Neural cell (in vitro differentiated cells): ENCODE measurements at regions not wholly inside any gene's neighbourhood (a gene's known extent, or its start where the extent isn't known, plus 50 kb on each side); places are given as distances from the start of the nearest gene placed in this dataset.

Experiments used
- H2AFZ ChIP-seq: fragments of 200-600, 300-800 bp; sonication (generic), shearing (Covaris generic); 2 replicates; pipeline ENCODE4 v1.6.0; 2014; ENCODE audit warnings: low read depth, mild to moderate bottlenecking, antibody characterized with exemption, low read length, moderate library complexity
- H3F3A ChIP-seq: fragments of 200-600 bp; shearing (Covaris generic); 2 replicates; pipeline ENCODE4 v1.6.1; 2016; ENCODE audit warnings: mild to moderate bottlenecking, moderate library complexity, mixed read lengths, antibody characterized with exemption, low read length; ENCODE audit not compliant: insufficient read depth, poor library complexity, severe bottlenecking
- H3K27ac ChIP-seq: fragments of 200-600, 300-800 bp; sonication (generic), shearing (Covaris generic); 2 replicates; pipeline ENCODE4 v1.5.1; 2014; ENCODE audit warnings: mild to moderate bottlenecking, low read length, moderate library complexity
- H3K27me3 ChIP-seq: fragments of 300-800, 200-600 bp; sonication (generic), shearing (Covaris generic); 2 replicates; pipeline ENCODE4 v1.6.0; 2014; ENCODE audit warnings: mild to moderate bottlenecking, low read depth, low read length, moderate library complexity; ENCODE audit not compliant: insufficient read depth
- H3K36me3 ChIP-seq: fragments of 300-800, 200-600 bp; sonication (generic), shearing (Covaris generic); 2 replicates; pipeline ENCODE4 v1.5.1; 2014; ENCODE audit warnings: mild to moderate bottlenecking, antibody characterized with exemption, low read length, moderate library complexity; ENCODE audit not compliant: insufficient read depth
- H3K4me2 ChIP-seq: fragments of 300-800, 200-600 bp; sonication (generic), shearing (Covaris generic); 2 replicates; pipeline ENCODE4 v1.6.0; 2014; ENCODE audit warnings: mild to moderate bottlenecking, low read length
- H3K4me3 ChIP-seq: fragments of 300-800, 200-600 bp; sonication (generic), shearing (Covaris generic); 2 replicates; pipeline ENCODE4 v1.5.1; 2014; ENCODE audit warnings: mild to moderate bottlenecking, low read length, moderate library complexity
- H3K79me2 ChIP-seq: fragments of 200-600 bp; shearing (Covaris generic); replicated peaks from 2 replicates; pipeline ENCODE4 v1.6.0; 2014; ENCODE audit warnings: mild to moderate bottlenecking, low read length, moderate library complexity; ENCODE audit not compliant: insufficient read depth
- H3K9ac ChIP-seq: fragments of 300-800, 200-600 bp; sonication (generic), shearing (Covaris generic); 2 replicates; pipeline ENCODE4 v1.6.1; 2016; ENCODE audit warnings: mild to moderate bottlenecking, low read length, mixed read lengths
- H3K9me2 ChIP-seq: fragments of 200-600 bp; shearing (Covaris generic); 2 replicates; pipeline ENCODE4 v1.6.1; 2016; ENCODE audit warnings: mild to moderate bottlenecking, low read length, mixed read lengths; ENCODE audit not compliant: insufficient read depth
- H3K9me3 ChIP-seq: fragments of 200-600, 300-800 bp; sonication (generic), shearing (Covaris generic); 2 replicates; pipeline ENCODE4 v1.6.1; 2016; ENCODE audit warnings: mild to moderate bottlenecking, mixed run types, low read length, moderate library complexity, mixed read lengths
- H4K20me1 ChIP-seq: fragments of 200-600 bp; shearing (Covaris generic); 2 replicates; pipeline ENCODE4 v1.6.1; 2016; ENCODE audit warnings: mild to moderate bottlenecking, mixed run types; ENCODE audit not compliant: insufficient read depth
- CTCF ChIP-seq: fragments of 450-650 bp; IDR thresholded peaks from 2 replicates; pipeline ENCODE4 v1.5.1; 2014; ENCODE audit warnings: antibody characterized with exemption, mild to moderate bottlenecking, moderate library complexity; ENCODE audit not compliant: poor library complexity, severe bottlenecking
- EP300 ChIP-seq: fragments of 450-650 bp; conservative IDR thresholded peaks from 2 replicates; pipeline ENCODE4 v1.6.1; 2014; ENCODE audit warnings: antibody characterized with exemption, mild to moderate bottlenecking, moderate library complexity; ENCODE audit not compliant: poor library complexity, severe bottlenecking
- EZH2 ChIP-seq: fragments of 200-600, 300-800 bp; shearing (Covaris generic), sonication (generic); IDR thresholded peaks from 2 replicates; pipeline ENCODE4 v1.6.1; 2014; ENCODE audit warnings: antibody characterized with exemption, low read length, borderline replicate concordance, mild to moderate bottlenecking; ENCODE audit not compliant: insufficient read depth, poor library complexity, severe bottlenecking
- MXI1 ChIP-seq: fragments of 450-650 bp; conservative IDR thresholded peaks from 2 replicates; pipeline ENCODE4 v1.6.1; 2014; ENCODE audit warnings: antibody characterized with exemption, mild to moderate bottlenecking; ENCODE audit not compliant: poor library complexity, severe bottlenecking
- POLR2AphosphoS5 ChIP-seq: IDR thresholded peaks from 2 replicates; pipeline ENCODE4 v1.6.1; 2012
- RAD21 ChIP-seq: fragments of 450-650 bp; conservative IDR thresholded peaks from 2 replicates; pipeline ENCODE4 v1.6.1; 2014; ENCODE audit warnings: antibody characterized with exemption, mild to moderate bottlenecking, moderate library complexity
- REST ChIP-seq: IDR thresholded peaks from 2 replicates; pipeline ENCODE4 v1.6.1; 2012; ENCODE audit warnings: borderline replicate concordance
- SMC3 ChIP-seq: fragments of 450-650 bp; conservative IDR thresholded peaks from 2 replicates; pipeline ENCODE4 v1.6.1; 2014; ENCODE audit warnings: antibody characterized with exemption, mild to moderate bottlenecking, moderate library complexity; ENCODE audit not compliant: poor library complexity
- TAF1 ChIP-seq: IDR thresholded peaks from 2 replicates; pipeline ENCODE4 v1.6.1; 2012; ENCODE audit warnings: low read depth

GRCh38 chr2:239543702-239544101, 142.9 kb upstream of the HDAC4 start:
- Histone ChIP-seq H3K4me3 (no peak overlapping the region), H3K79me2 (no peaks in the 10 kb centered on the region), H3K9me2 (no peaks in the 10 kb centered on the region), H4K20me1 (no peaks in the 10 kb centered on the region), H3K27me3 (no peaks in the 10 kb centered on the region), H3K9me3 (no peaks in the 10 kb centered on the region), H2AFZ (no peak overlapping the region), H3F3A (no peaks in the 10 kb centered on the region), H3K9ac (no peak overlapping the region), H3K27ac (no peak overlapping the region), H3K4me2 (no peak overlapping the region), H3K36me3 (no peaks in the 10 kb centered on the region)
- no peak for TF ChIP-seq RAD21
- no peak for TF ChIP-seq MXI1
- no peak for TF ChIP-seq REST
- TF ChIP-seq EP300 = no peak
- no peak for TF ChIP-seq SMC3
- no peak for TF ChIP-seq CTCF
- no peak for TF ChIP-seq EZH2
- TF ChIP-seq POLR2AphosphoS5 = no peak
- no peak for TF ChIP-seq TAF1

GRCh38 chr2:239540174-239540573, 139.4 kb upstream of the HDAC4 start:
- no peak overlapping the region for H3K9ac ChIP-seq
- H3K4me3 ChIP-seq = no peak overlapping the region
- no peak overlapping the region for H3K27ac ChIP-seq
- TF ChIP-seq SMC3 = no peak
- no peak for TF ChIP-seq TAF1
- TF ChIP-seq RAD21 = no peak
- no peak for TF ChIP-seq EP300
- no peak for TF ChIP-seq REST
- TF ChIP-seq MXI1 = no peak
- no peak for TF ChIP-seq POLR2AphosphoS5
- TF ChIP-seq CTCF = no peak
- TF ChIP-seq EZH2 = no peak
- H3K4me2 ChIP-seq = no peak overlapping the region
- H4K20me1 ChIP-seq = no peaks in the 10 kb centered on the region
- H3K27me3 ChIP-seq = no peaks in the 10 kb centered on the region
- no peaks in the 10 kb centered on the region for H3K9me3 ChIP-seq
- no peaks in the 10 kb centered on the region for H3K9me2 ChIP-seq
- H3K36me3 ChIP-seq = no peaks in the 10 kb centered on the region
- no peaks in the 10 kb centered on the region for H3F3A ChIP-seq
- H3K79me2 ChIP-seq = no peaks in the 10 kb centered on the region
- no peak overlapping the region for H2AFZ ChIP-seq
